ENCODE measurements at regions not wholly inside any gene's neighbourhood (a gene's known extent, or its start where the extent isn't known, plus 50 kb on each side); places are given as distances from the start of the nearest gene placed in this dataset.

DNA sequence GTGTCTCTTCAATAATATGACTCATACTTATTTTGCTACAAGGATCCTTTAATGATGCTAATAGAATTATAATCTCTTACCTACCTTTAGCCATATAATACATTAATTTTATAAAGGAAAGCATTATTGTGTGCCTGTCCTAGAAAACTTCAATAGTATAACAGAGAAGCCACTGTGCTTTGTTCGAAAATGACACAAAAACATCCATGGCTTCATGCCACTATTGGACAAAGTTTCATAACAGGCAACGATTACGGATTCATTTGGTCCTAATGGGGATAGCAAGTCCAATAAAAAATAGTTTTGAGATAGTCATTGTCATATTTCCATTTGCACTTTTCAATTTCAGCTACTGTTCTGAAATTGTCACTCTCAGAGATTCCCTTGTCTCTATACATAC is 52.5 kb upstream of the CCDC150 start:
- H3K9ac ChIP-seq (ENCODE audit: low read length in 2 of 2), result no peak overlapping the region
- H3K4me3 ChIP-seq (ENCODE audit: low read length in 2 of 2), result no peak overlapping the region
- no peak overlapping the region for H3K27ac ChIP-seq (ENCODE audit: low read length)
- no peaks in the 10 kb centered on the region for H3K4me1 ChIP-seq (ENCODE audit: control insufficient read depth, insufficient read depth, low read length)
- H3K36me3 ChIP-seq (ENCODE audit: control insufficient read depth in 2 of 2, insufficient read depth in 2 of 2, low read length in 2 of 2), result no peaks in the 10 kb centered on the region
- peaks cover 8% of the 10 kb centered on the region in 2 donors for H3K27me3 ChIP-seq (ENCODE audit: control insufficient read depth in 1 of 2, insufficient read depth in 2 of 2, low read length in 2 of 2)
- H3K9me3 ChIP-seq (ENCODE audit: control insufficient read depth in 2 of 2, low read length in 2 of 2), result no peaks in the 10 kb centered on the region

DNA sequence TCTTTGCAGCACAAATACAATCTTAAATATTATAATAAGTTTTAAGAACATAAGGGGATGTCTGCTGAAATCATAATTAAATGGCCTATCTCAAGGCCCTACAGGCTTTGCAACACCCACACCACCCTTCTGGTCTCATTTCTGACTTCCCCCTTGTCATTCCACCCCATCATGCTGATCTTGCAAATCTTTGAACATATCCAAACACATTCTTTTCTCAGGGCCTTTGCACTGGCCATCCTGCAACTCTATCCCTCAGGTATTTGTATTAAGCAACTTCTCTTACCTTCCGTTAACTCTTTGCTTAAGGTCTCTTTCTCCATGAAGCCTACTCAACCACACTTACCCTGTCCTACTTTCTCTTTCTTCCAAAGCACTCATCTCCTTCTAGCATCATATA is 51.8 kb upstream of the CCDC150 start:
- Histone ChIP-seq H3K9ac (ENCODE audit: low read length in 2 of 2) (no peak overlapping the region), H3K27ac (ENCODE audit: low read length) (no peak overlapping the region), H3K36me3 (ENCODE audit: control insufficient read depth in 2 of 2, insufficient read depth in 2 of 2, low read length in 2 of 2) (no peaks in the 10 kb centered on the region)

DNA sequence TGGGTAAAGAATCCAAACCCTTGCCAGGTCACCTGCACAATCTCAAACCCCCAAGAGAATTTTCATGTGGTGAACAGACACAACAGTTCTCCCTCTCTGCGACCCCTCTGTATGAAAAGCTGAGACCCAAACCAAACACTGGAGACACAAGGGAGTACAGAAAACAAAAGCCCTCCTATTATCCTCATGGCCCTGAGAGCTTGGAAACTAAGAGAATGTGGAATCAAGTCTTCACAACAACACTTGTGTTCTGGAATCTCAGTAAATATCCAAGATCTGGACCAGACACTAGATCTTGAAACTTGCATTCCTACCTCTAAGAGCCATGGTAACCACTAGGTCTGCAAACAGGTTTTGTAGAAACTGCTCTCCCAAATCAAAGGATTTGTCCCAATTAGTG is 50.1 kb upstream of the CCDC150 start:
- no peaks in the 10 kb centered on the region for H3K36me3 ChIP-seq (ENCODE audit: control insufficient read depth in 2 of 2, insufficient read depth in 2 of 2, low read length in 2 of 2)
- peaks cover 10 to 18% of the 10 kb centered on the region in 2 donors for H3K27me3 ChIP-seq (ENCODE audit: control insufficient read depth in 1 of 2, insufficient read depth in 2 of 2, low read length in 2 of 2)
- no peak overlapping the region for H3K27ac ChIP-seq (ENCODE audit: low read length)
- H3K9ac ChIP-seq (ENCODE audit: low read length in 2 of 2), result no peak overlapping the region
- H3K4me1 ChIP-seq (ENCODE audit: control insufficient read depth, insufficient read depth, low read length), result peaks cover 6% of the 10 kb centered on the region
- H3K4me3 ChIP-seq (ENCODE audit: low read length in 2 of 2), result no peak overlapping the region
- H3K9me3 ChIP-seq (ENCODE audit: control insufficient read depth in 2 of 2, low read length in 2 of 2), result no peaks in the 10 kb centered on the region

More for the DNA sequence above, 51.8 kb upstream of the CCDC150 start:
- Histone ChIP-seq H3K27me3 (ENCODE audit: control insufficient read depth in 1 of 2, insufficient read depth in 2 of 2, low read length in 2 of 2) (peaks cover 8 to 10% of the 10 kb centered on the region in 2 donors), H3K4me3 (ENCODE audit: low read length in 2 of 2) (no peak overlapping the region), H3K9me3 (ENCODE audit: control insufficient read depth in 2 of 2, low read length in 2 of 2) (no peaks in the 10 kb centered on the region), H3K4me1 (ENCODE audit: control insufficient read depth, insufficient read depth, low read length) (peaks cover 2% of the 10 kb centered on the region)

Data from stomach smooth muscle (tissue), 2 donors.